Osteocyte (in vitro differentiated cells): ENCODE measurements at regions not wholly inside any gene's neighbourhood (a gene's known extent, or its start where the extent isn't known, plus 50 kb on each side); places are given as distances from the start of the nearest gene placed in this dataset.

Experiments used
- DNase-seq: peaks from one replicate; pipeline ENCODE4 v3.0.0; 2021; ENCODE audit warnings: mixed read lengths; ENCODE audit not compliant: unreplicated experiment; ENCODE audit errors: extremely low spot score
- H3K27ac Mint-ChIP-seq: one replicate; pipeline ENCODE4 v1.8.0; 2021; ENCODE audit warnings: mild to moderate bottlenecking, mixed read lengths; ENCODE audit not compliant: unreplicated experiment
- H3K27me3 Mint-ChIP-seq: one replicate; pipeline ENCODE4 v1.8.0; 2021; ENCODE audit warnings: mixed read lengths; ENCODE audit not compliant: unreplicated experiment
- H3K36me3 Mint-ChIP-seq: one replicate; pipeline ENCODE4 v1.8.0; 2021; ENCODE audit warnings: mixed read lengths; ENCODE audit not compliant: unreplicated experiment
- H3K4me1 Mint-ChIP-seq: one replicate; pipeline ENCODE4 v1.8.0; 2021; ENCODE audit warnings: mixed read lengths; ENCODE audit not compliant: unreplicated experiment
- H3K4me3 Mint-ChIP-seq: one replicate; pipeline ENCODE4 v1.8.0; 2021; ENCODE audit warnings: mild to moderate bottlenecking, moderate library complexity, mixed read lengths; ENCODE audit not compliant: unreplicated experiment
- H3K9me3 Mint-ChIP-seq: one replicate; pipeline ENCODE4 v1.8.0; 2021; ENCODE audit warnings: mixed read lengths; ENCODE audit not compliant: unreplicated experiment
- TF ChIP-seq, protein P1 (sequence below): fragments of 200-600 bp; sonication (generic); IDR thresholded peaks from 2 replicates; pipeline ENCODE4 v1.5.0; 2021; ENCODE audit warnings: antibody characterized with exemption, mild to moderate bottlenecking, moderate library complexity

DNA sequence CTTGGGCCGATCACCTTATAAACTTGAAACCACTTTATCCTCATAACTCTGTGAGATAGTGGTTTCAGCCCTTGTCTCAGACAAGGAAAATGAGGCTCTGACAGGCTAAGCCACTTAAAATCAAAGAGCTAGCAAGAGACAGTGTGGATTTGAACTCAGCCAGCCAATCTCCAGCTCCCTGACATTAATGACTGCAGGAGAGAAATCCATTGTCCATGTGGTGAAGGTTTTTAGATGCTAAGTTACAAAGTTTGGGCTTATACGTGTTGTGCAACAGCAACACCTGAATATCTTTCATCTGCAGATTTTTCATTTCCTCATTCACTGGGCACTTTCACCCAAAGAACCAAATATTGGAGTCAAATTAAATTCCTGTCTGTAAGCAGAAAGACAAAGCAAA is 501.3 kb downstream of the GRIN2A start:
- Mint-ChIP-seq H3K9me3 (peaks cover 11% of the 10 kb centered on the region), H3K4me3 (no peak overlapping the region), H3K36me3 (no peaks in the 10 kb centered on the region), H3K4me1 (no peaks in the 10 kb centered on the region), H3K27me3 (no peaks in the 10 kb centered on the region), H3K27ac (no peak overlapping the region)
- TF ChIP-seq, protein P1, sequence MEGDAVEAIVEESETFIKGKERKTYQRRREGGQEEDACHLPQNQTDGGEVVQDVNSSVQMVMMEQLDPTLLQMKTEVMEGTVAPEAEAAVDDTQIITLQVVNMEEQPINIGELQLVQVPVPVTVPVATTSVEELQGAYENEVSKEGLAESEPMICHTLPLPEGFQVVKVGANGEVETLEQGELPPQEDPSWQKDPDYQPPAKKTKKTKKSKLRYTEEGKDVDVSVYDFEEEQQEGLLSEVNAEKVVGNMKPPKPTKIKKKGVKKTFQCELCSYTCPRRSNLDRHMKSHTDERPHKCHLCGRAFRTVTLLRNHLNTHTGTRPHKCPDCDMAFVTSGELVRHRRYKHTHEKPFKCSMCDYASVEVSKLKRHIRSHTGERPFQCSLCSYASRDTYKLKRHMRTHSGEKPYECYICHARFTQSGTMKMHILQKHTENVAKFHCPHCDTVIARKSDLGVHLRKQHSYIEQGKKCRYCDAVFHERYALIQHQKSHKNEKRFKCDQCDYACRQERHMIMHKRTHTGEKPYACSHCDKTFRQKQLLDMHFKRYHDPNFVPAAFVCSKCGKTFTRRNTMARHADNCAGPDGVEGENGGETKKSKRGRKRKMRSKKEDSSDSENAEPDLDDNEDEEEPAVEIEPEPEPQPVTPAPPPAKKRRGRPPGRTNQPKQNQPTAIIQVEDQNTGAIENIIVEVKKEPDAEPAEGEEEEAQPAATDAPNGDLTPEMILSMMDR, result no peak
- DNase-seq, result no peak

DNA sequence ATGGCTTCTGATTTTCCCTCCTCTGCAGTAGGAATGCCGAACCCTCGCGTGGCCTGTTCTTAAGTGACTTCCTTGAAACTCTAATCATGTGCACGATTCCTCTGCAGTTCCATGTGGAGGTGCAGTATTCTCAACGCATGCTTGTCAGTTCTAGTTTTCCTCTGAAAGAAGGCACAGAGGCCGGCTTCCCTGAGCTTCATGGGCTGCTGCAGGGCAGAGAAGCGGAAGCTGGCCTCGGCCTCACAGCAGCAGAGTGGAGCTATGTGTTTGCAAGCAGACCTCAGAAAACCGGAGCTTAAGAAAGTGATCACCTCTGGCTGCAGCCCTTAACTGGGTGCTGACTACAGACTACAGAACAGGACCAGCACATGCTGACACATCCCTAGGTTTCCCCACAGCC is 500.7 kb downstream of the GRIN2A start:
- Mint-ChIP-seq H3K36me3 (no peaks in the 10 kb centered on the region), H3K4me3 (no peak overlapping the region), H3K4me1 (no peaks in the 10 kb centered on the region), H3K27me3 (no peaks in the 10 kb centered on the region), H3K27ac (no peak overlapping the region), H3K9me3 (peaks cover 11% of the 10 kb centered on the region)
- TF ChIP-seq, protein P1, result no peak
- DNase-seq, result peak; percentile 56

DNA sequence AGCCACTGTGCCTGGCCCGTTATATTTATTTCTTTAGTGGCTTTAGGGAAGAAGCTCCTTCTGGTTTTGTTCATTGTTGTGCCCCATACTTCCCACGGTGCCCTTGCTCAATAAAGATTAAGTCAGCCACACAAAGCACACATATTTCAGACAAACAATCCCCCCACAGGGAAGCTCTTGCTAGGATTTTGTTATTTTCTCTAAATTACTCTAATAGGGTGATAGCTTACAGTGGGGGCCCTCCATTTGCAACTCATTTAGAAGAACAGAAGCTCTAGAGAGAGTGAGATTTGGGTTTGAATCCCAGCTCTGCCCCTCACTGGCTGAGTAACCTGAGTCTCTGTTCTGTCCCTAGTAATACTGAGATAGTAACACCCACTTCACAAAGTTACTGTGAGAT is 499.9 kb downstream of the GRIN2A start:
- no peak for DNase-seq
- peaks cover 11% of the 10 kb centered on the region for H3K9me3 Mint-ChIP-seq
- no peaks in the 10 kb centered on the region for H3K36me3 Mint-ChIP-seq
- H3K27me3 Mint-ChIP-seq, result no peaks in the 10 kb centered on the region
- TF ChIP-seq, protein P1, result no peak
- no peak overlapping the region for H3K27ac Mint-ChIP-seq
- H3K4me1 Mint-ChIP-seq, result no peaks in the 10 kb centered on the region
- no peak overlapping the region for H3K4me3 Mint-ChIP-seq

DNA sequence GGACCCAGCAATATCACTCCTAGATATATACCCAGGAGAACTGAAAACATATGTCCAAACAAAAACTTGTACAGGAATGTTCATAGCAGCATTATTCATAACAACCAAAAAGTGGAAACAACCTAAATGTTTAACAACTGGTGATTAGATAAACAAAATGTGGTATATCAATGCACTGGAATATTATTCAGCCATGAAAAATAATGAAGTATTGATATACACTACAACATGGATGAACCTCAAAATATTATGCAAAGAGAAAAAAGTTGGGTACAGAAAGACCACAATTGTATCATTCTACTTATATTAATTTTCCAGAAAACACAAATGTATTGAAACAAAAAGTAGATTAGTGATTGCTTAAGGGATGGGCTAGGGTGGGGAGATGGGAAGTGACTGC is 498.6 kb downstream of the GRIN2A start:
- no peaks in the 10 kb centered on the region for H3K36me3 Mint-ChIP-seq
- TF ChIP-seq, protein P1, result no peak
- no peak for DNase-seq
- H3K27ac Mint-ChIP-seq, result no peak overlapping the region
- no peak overlapping the region for H3K4me3 Mint-ChIP-seq
- H3K4me1 Mint-ChIP-seq, result no peaks in the 10 kb centered on the region
- peaks cover 11% of the 10 kb centered on the region for H3K9me3 Mint-ChIP-seq
- H3K27me3 Mint-ChIP-seq, result no peaks in the 10 kb centered on the region

DNA sequence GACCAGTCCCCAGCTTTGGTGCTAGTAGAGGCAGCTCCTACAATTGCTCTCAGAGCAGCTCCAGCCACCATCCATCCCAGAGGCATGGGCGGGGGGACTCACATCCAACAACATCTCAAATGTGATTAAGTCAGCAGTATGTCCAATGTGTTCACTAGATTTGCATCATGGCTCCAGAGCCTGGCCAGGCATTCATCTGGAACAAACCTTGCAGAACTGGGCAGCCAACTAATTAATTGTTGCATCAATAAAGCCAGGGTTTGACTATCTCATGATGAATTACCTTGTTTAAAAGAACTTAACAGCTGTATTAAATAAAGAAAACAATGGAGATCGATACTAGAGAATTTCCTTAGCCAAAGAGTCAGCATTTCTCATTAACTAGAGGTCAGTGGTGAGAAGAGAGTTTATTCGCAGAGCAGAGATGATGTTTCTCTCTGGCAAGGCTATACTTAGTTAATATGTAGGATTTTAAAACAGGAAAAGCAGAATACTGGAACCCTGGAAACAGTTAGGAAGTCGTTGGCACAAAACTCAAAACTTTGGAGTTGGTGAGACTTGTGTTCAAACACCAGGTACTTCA is 494.4 kb downstream of the GRIN2A start:
- TF ChIP-seq, protein P1, result no peak
- no peak overlapping the region for H3K4me3 Mint-ChIP-seq
- DNase-seq, result no peak
- no peaks in the 10 kb centered on the region for H3K4me1 Mint-ChIP-seq
- H3K36me3 Mint-ChIP-seq, result no peaks in the 10 kb centered on the region
- H3K27me3 Mint-ChIP-seq, result no peaks in the 10 kb centered on the region
- H3K27ac Mint-ChIP-seq, result no peak overlapping the region
- H3K9me3 Mint-ChIP-seq, result peaks cover 6% of the 10 kb centered on the region
